CD4-positive, alpha-beta T cell treated with Interleukin-6 for 4 hours (primary cell): ENCODE measurements at regions not wholly inside any gene's neighbourhood (a gene's known extent, or its start where the extent isn't known, plus 50 kb on each side); places are given as distances from the start of the nearest gene placed in this dataset.
"Not testable (repeated sequence)": the region's sequence is repeated elsewhere in the genome, so short reads cannot be mapped to it uniquely, and the experiment has no call there.

Source experiments
- DNase-seq: peaks from one replicate; pipeline ENCODE4 v3.0.0-alpha.2; 2020; ENCODE audit warnings: mixed read lengths

DNA sequence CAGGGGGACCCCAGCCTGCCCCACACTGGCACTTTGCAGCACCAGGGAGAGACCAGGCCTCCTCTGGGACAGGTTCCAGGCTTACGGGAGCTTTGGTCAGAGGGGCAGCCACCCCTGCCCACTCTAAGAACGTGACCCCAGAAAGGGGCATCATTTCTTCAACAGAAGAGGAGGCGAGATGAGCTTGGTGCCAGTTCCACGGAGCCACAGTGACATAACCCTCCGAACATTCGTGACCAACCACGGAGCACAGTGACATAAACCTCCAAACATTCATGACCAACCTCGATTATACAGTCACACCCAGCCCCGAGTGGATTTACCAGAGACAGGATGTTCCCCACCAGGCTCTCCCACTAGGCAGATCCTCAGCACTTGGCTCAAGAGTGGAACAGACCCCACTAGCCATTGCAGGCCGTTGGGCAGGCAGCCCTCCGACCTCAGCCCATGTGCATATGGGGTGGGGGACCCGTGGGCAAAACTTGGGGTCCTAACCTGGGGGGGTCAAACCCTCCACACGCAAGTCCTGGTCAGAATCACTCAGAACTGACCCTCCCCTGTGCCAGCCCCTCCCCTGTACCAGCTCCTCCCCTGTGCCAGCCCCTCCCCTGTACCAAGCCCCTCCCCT lies 112.9 kb downstream of the METRNL start:
- no peak for DNase-seq

DNA sequence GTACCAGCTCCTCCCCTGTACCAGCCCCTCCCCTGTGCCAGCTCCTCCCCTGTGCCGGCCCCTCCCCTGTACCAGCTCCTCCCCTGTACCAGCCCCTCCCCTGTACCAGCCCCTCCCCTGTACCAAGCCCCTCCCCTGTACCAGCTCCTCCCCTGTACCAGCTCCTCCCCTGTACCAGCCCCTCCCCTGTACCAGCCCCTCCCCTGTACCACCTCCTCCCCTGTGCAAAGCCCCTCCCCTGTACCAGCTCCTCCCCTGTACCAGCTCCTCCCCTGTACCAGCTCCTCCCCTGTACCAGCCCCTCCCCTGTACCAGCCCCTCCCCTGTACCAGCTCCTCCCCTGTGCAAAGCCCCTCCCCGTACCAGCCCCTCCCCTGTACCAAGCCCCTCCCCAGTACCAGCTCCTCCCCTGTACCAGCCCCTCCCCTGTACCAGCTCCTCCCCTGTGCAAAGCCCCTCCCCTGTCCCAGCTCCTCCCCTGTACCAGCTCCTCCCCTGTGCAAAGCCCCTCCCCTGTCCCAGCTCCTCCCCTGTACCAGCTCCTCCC lies 113.5 kb downstream of the METRNL start:
- DNase-seq = not testable (repeated sequence)

DNA sequence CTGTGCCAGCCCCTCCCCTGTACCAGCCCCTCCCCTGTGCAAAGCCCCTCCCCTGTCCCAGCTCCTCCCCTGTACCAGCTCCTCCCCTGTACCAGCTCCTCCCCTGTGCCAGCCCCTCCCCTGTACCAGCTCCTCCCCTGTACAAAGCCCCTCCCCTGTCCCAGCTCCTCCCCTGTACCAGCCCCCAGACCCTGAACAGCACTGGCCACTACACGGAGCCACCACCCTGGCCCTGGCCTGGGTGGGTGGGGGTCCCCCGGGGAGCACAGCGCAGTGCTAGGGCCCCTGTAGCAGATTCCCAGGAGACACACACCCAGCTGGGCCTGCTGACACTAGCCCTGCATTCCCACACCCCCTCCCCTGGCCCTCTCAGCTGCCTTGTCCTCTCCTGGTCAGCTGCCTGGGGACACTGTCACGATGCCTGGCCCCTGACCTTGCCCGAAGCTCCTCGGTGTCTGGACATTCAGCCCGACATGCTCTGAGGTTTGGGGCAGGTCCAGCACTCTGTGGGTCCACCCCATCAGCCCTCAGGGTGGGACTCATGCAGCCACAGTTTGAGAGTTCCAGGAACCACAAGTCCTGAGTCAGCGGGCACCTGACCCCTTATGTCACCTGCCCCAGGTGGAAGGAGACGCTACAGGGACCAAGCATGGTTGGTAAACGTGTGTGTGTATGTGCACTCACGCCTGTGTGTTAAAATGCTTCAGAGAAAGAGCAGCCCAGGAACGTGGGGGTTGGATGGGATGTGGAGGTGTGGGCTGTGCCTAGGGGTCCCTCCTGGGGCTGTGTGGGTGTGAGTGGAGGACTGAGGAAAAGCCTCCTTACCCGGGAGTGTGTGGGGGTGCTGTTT lies 114.2 kb downstream of the METRNL start:
- DNase-seq = no peak

DNA sequence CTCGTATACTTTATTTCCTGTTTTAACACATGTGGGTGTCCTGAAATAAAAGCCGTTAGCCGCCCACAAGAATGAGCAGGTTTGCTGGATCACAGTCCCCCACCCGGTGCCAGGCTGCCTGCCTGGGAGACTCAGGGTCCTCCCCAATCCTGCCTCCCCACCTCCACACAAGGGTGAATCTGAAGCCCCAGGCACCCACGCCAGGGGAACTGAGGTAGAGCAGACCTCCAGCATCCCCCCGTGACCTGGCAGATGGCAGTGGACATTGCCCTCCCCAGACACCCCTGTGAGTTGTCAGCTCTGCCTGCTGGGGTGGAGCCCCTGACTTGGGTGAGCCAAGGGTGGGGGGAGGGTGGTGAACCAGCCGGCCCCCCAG lies 114.8 kb downstream of the METRNL start:
- no peak for DNase-seq

DNA sequence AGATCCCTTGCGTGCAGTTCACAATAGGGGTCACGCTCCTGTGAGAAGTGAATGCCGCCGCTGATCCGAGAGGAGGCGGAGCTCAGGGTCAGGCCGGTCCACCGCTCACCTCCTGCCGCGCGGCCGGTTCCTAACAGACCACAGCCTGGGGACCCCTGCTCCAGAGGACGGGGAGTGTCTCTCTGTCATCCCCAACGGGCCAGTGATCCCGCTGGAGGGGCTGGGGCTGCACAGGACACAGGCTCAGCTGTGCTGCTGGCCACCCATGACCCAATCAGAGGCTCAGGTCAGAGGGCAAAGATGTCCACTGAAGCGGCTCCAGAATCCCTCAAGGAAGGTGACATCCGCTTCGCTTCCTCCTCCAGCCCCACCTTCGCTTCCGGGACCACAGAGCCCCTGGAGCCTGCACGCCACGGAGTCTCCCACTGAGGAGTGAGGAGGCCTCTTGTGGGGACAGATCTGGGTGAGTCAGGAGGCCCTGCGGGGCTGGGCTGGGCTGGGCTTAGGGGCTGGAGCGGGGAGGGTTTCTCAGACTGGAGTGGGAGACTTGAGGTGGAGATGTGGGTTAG lies 115.4 kb downstream of the METRNL start:
- no peak for DNase-seq

DNA sequence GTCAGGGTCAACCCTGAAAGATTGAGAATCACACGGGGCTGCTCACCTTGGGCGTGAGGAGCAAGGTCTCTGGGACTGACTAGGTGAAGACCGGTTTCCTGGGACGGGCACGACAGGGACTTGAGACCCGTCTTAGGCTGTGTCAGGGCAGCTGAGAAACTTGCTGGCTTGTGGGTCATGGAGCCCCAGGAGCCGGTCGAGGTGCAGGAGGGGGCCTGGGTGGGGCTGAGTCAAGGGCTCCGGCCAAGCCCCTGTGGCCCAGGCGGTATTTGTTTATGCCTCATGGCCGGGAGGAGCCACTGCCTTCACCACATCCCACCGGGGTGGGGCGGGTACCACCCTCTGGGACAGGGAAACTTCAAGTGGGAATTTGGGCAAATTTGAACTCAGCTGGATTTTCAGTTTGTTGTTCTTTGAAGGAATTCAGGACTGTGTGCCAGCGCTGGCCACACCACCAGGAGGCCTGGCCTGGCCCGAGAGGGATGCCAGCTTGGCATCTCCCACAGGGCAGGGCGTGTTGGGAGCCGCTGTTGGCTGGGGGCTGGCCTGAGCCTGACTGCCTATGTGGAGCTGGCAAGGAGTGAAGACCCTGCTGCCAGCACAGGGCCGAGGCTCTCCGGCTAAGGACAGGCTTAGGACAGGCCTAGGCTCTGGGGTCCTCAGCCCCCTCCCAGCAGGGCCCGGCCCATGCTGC lies 116.1 kb downstream of the METRNL start:
- DNase-seq = no peak

DNA sequence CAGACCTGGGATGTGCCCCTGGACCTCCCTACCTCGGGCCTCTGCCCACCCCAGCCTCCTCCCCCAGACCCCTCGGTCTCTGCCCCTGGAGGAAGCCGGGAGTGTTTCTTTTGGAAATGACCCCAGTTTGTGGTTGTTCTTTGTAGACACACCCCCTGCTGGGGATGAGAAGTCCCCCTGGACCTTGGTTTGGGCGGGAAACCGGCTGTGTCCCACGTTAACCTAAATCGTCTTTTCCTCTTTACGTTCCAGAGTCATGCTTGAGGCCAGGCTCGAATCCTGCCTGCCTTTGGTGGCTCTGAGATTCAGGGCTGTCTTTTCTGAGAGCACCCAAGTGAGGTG lies 116.6 kb downstream of the METRNL start:
- DNase-seq = no peak

DNA sequence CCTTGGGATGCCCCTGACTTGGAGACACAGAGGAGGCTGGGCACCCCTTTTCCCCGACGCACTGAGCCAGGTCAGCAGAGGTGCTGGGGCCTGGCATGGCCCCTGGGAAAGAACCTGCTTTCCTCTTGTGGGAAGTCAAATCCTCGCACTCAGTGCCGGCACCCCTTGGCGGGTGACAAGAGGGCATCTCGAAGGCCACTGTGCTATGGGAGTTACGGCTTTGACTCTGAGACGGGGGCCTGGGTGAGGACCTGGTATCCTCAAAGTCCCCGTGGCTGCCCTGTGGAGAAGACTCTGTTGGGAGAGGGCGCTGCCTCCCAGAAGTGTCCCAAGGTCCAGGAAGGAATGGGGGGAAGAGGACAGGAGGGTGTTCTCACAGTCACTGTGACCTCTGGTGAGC lies 117.0 kb downstream of the METRNL start:
- DNase-seq = no peak

DNA sequence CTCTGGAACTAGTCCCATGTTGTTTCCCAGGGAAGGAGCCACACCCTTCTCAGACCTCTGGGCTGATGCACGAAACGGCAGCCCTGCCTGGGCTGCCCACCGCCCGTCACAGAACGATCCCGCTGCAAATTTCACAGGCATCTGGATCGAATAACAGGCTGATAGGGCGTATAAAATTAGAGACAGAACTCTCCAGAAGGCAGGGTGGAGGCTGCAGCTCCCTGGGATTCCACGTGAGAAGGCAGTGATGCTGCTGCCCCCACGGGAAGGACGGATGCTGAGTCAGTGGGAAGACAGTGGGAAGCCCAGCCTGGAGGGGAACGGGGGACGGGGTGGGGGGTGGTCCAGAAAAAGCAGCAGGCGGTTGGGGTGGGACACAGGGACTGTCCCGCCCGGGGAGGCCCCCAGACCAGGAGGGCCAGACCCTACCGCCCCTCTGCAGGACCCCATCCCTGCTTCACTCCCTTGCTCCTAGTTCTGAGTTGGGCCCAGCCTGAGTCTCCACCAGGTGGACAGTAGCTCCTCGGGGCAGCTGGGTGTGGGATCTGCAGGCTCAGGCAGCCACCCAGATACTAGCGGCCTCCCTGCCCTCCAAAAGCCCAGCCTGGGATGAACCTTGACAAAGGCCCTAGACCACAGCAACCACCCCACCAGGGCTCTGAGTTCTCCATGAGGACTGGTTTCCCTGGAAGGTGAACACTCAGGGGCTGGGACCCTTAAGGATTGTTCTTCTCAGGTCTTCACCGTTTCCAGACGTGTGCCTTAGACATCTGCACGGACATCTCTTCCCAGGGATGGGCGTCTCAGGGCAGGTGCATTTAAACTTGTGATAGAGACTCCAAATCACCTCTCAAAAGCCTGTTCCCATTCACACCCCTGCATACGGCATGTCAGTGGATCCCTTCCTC lies 117.8 kb downstream of the METRNL start:
- no peak for DNase-seq

DNA sequence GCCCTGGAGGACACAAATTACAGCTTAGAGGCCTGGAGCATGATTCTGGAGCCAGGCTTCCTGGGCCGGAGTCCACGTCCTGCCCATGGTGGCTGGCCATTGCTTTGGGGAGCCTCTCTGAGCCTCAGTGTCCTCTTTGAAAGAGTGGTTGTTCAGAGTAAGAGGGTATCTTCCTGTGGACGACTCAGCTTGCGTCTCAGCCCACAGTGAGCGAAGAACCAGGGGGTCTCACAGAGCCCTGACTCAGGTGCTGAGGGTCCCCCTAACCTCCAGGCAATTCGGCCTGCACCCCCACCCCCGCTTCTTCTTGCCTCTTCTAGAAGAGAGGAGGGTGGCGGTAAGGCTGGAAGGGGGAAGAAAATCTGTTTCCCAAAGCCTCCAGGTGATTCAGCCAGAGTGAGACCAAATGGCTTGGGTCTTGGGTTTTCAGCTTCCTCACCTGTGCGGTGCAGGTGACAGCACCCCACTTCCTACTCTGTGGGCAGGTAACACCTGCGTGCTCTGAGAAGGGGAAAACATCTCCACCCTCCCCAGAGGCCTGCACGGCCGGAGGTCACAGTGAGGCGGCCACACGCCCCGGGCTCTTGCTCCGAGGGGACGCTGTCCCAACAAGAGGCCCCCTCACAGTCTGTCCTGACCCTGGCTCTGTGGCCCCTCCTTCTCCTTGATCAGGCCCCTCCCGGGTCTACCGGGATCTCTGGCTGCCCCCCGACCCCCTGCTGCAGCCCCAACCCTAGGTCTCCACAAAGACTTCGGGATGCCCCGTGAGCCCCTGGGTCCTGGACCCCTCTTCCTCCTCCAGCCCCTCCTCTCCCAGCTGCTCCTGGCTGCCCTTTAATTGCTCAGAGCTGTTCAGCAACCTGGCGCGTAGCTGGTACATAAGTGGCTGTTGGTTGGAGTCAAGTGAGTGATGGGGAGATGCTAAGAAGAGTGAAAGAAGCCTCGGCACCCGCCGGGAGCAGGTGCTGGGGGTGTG lies 119.2 kb downstream of the METRNL start:
- DNase-seq = no peak

DNA sequence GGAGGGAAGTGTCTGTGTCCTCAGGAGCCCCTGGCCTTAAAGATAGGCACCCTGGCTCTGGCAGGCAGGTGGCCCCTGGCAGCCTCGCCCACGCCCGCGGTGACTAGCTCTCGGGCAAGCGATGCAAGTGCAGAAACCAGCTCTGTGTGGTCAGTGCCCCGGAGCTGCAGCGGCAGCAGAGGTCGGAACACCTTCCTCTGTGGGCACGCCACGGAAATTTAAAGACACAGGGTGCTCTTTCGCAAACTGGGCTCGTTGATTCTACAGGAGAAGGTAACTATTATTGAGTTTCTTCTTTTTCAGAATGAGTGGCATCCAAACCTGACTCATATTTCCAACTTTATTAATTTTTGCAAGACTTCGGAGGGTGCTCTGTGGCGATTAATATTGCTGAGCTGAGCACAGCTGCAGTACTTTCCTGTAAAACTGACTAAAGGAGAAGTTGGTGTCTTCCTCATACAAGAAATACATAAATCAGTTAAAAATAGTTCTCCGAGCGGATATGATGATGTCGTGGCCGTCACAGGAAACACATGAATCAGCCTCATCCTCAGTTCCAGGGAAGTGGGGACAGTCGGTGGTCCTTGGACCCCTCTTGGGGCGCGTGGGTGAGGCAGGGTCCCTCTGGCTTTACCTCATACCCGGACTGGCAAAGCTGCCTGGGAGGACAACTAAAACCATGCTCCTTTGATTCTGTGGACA lies 120.2 kb downstream of the METRNL start:
- peak; percentile 36 for DNase-seq

DNA sequence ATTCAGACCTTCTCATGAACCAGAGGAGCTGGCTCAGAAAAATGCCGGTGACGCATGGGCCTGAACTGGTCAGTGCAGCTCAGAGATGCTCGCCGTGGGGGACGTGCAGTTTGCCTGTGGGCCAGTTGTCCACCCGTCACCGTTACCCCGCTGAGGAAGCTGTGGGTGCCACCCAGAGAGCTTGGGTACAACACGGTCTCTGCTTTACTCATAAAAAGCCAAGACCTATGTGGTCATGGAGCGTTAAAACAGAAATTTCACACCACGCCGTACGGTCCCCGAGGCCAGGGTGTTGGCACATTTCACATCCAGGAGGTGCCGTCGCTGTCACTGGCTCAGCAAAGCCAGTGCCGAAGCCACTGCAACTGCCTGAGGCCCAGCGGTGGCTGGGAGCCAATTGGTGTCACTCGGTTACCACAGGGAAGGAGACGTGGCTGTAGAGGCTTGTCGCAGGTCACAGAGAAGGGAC lies 120.9 kb downstream of the METRNL start:
- DNase-seq = peak; percentile 40

DNA sequence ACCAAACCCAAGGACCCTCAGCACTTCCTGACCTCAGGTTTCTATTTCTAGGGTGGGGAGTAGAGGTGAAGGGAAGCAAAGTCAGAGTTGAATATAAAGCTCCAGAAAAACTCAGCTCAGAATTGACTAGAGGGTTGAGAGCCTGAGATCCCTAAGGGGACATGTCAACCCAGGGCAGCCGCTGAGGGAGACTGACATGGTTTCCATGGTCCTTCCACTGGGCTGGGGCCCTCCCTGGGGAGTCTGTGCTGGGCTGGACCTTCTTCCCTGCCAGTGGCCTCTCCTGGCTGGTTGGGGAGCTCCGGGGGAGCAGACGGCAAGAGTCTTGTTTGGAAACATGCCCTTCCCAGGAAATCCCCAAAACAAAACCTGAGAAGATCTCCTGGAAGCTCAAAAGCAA lies 121.3 kb downstream of the METRNL start:
- no peak for DNase-seq

DNA sequence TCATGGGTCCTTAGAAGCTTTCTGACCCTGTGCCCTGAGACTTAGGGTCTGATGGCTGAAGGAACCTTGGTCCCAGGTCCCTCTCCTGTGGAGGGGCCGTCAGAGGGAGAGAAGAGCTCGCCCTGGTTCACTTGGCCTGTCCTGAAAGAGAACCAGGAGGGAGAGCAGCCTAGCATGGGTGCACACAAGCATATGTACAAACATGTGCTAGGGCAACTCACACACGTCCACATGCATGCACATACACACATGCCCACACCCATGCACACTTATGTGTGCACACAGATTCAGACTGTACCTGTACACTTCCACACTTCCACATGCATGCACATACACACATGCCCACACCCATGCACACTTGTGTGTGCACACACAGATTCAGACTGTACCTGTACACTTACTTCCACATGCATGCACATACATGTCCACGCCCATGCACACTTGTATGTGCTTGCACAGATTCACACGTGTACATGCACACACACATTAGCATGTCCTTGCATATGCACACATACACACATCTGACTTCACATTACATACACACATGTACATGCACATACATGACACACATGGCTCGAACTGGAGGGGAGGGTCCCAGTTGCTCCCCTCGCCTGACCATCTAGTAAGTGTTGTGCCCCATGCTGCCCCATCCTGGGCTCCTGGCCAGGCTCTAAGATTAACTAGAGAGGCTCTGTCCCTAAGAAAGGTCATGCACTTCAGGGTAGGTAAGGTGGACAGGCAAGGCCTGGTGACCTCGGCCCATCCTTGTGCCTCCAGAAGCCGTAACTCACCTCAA lies 122.0 kb downstream of the METRNL start:
- DNase-seq = no peak

DNA sequence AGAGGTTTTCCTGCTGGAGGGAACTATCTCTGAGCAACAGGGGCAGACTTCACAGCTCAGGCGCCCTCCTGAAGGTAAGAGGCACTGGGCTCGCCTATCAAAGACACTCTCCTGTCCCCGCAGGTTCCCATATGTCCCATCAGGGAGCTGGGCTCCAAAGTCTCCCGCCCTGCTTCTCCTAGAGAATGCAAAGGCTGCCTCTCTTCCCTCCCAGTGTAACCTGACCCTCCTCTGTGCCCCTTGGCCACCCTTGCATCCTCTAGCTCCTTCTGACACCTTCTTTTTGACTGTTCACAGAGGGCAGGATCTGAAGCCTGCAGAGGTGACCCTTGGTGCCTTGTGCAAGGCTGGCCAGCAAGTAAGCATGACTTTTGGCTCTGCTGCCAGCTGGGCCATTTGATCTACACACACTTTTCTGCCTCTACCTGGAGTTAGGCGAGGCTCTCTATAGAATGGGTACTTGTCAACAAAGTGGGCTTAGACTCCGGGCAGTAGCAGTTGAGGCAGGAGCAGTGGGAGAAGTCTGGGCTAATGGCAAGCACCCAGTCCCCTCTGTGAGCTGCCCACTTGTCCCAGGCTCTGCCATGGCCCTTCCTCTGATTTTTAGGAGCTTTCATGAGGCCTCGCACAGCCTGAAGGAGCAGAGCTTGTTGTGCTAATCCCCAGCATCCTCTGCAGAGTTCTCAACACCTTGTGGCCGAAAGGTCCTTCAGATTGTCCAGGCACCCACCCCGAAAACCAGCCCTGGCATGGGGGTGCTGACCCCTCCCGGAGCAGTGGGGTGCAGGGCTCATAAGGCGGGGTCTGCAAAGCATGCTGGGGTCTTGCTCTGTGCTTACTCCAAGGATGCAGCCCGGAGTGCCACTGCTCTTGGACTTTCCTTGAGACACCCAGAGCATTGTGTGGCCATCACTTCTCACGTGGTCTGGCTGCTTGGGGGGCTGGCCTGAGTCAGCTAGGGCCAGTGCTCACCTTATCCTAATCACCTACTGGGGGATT lies 122.9 kb downstream of the METRNL start:
- no peak for DNase-seq

DNA sequence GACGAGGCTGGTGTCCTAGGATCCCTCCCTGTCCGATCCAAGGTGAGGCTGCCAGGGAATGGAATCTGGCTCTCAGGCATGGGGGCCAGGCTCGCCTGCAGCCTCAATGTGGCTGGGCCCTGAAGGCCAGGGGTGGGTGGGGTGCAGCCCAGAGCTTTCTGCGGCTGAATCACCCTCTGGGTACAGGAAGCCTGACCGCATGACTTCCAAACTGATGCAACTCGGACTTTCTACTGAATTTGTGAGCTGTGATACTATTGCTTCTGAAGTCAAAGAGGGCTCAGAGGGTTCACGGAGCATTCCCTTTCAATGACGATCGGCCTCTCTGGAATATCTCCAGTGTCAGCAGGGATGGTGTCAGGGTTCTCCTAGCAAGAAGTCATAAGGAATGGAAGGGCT lies 123.7 kb downstream of the METRNL start:
- no peak for DNase-seq

DNA sequence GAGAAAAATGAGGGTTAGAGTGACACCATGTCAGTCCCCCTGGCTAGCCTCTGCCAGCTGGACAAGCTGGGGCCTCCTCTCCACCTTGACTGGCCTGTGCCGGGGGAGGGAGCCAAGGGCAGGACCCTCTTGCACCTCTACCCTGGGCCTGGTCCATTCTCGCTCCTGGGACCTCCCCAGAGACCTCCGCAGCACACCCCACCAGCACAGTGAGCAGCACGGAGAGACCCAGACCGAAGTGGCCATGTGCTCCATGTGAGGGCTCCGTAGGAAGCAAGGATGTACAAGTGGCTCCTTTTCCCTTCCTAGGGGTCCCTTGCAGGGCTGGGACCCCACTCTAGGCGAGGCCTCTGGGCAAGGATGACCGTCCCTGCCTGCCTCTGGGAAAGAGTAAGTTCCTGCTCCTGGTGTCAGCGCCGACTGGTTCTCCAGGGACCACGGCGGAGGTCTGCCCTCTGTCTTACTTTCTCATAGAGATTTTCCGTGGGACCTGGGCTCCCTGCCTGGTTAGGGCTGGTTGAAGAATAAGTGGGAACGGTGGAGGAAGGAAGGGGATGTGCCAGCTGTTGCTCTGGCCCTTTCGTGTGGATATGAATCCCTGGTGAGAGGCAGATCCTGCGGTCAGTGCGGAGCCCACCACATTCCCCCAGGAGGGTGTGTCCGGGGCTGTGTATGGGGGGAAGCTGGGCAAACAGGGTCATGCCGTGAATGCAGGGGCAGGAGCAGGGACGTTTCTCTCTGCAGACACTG lies 124.2 kb downstream of the METRNL start:
- DNase-seq = no peak
